CD14-positive monocyte (primary cell): ENCODE measurements at regions not wholly inside any gene's neighbourhood (a gene's known extent, or its start where the extent isn't known, plus 50 kb on each side); places are given as distances from the start of the nearest gene placed in this dataset.

Source experiments
- DNase-seq, 3 donors: peaks; one replicate each; pipeline ENCODE4 v3.0.0-alpha.2; 2011 to 2022
- H2AFZ ChIP-seq: 2 replicates; pipeline ENCODE4 v1.6.0; 2012; ENCODE audit warnings: mild to moderate bottlenecking, low read depth, low read length, inconsistent platforms; ENCODE audit not compliant: insufficient read depth, poor library complexity, severe bottlenecking
- H3K27ac ChIP-seq, 2 donors: 1 replicate in 1 of 2; 2 replicates in 1 of 2; pipeline ENCODE4 v1.5.1; 2012 to 2013; ENCODE audit warnings: low read length in 2 of 2, control low read depth in 1 of 2, inconsistent platforms in 1 of 2, low read depth in 1 of 2, mild to moderate bottlenecking in 1 of 2
- H3K27me3 ChIP-seq, 2 donors: one replicate each; pipeline versions ENCODE4 v1.6.0 to v1.6.1; 2011 to 2013; ENCODE audit warnings: low read length in 2 of 2; ENCODE audit not compliant: control insufficient read depth in 2 of 2, insufficient read depth in 2 of 2
- H3K36me3 ChIP-seq, 2 donors: replicated peaks in 1 of 2; 1 replicate in 1 of 2; 2 replicates in 1 of 2; pipeline versions ENCODE4 v1.5.1 to v1.6.1; 2012 to 2013; ENCODE audit warnings: low read length in 2 of 2, control low read depth in 1 of 2, inconsistent platforms in 1 of 2, mild to moderate bottlenecking in 1 of 2; ENCODE audit not compliant: insufficient read depth in 2 of 2, control insufficient read depth in 1 of 2
- H3K4me1 ChIP-seq, 2 donors: 1 replicate in 1 of 2; 2 replicates in 1 of 2; pipeline versions ENCODE4 v1.5.1 to v1.6.1; 2012 to 2013; ENCODE audit warnings: low read length in 2 of 2, control low read depth in 1 of 2, inconsistent platforms in 1 of 2, mild to moderate bottlenecking in 1 of 2, moderate library complexity in 1 of 2; ENCODE audit not compliant: insufficient read depth in 2 of 2, control insufficient read depth in 1 of 2
- H3K4me2 ChIP-seq: replicated peaks from 2 replicates; pipeline ENCODE3; 2012; ENCODE audit warnings: low read length, moderate library complexity, mild to moderate bottlenecking; ENCODE audit not compliant: poor library complexity, severe bottlenecking; ENCODE audit errors: extremely low read depth
- H3K4me3 ChIP-seq, 3 experiments: fragments of 200-600 bp in 1 of 3; sonication (generic) in 1 of 3; replicated peaks in 1 of 3; 1 replicate in 2 of 3; 2 replicates in 1 of 3; pipeline ENCODE4 v1.5.1; 2011 to 2013; ENCODE audit warnings: low read length in 3 of 3, mild to moderate bottlenecking in 3 of 3, control low read depth in 2 of 3, low read depth in 2 of 3, inconsistent platforms in 1 of 3, moderate library complexity in 1 of 3
- H3K79me2 ChIP-seq: 2 replicates; pipeline ENCODE4 v1.6.0; 2012; ENCODE audit warnings: mild to moderate bottlenecking, control low read depth, inconsistent platforms, low read length, moderate library complexity; ENCODE audit not compliant: insufficient read depth
- H3K9ac ChIP-seq: 2 replicates; pipeline ENCODE4 v1.6.0; 2017; ENCODE audit warnings: low read length, mild to moderate bottlenecking; ENCODE audit not compliant: insufficient read depth, poor library complexity, severe bottlenecking
- H3K9me3 ChIP-seq, 2 donors: replicated peaks in 1 of 2; 1 replicate in 1 of 2; 2 replicates in 1 of 2; pipeline versions ENCODE4 v1.5.1 to v1.6.1; 2012 to 2013; ENCODE audit warnings: low read length in 2 of 2, control low read depth in 1 of 2; ENCODE audit not compliant: control insufficient read depth in 1 of 2, insufficient read depth in 1 of 2
- H4K20me1 ChIP-seq: 2 replicates; pipeline ENCODE4 v1.6.0; 2012; ENCODE audit warnings: mild to moderate bottlenecking, low read length, control low read depth, moderate library complexity; ENCODE audit not compliant: insufficient read depth
- H3K27ac Mint-ChIP-seq, 7 donors: one replicate each; pipeline ENCODE4 v1.8.0; 2020; ENCODE audit warnings: mild to moderate bottlenecking in 7 of 7, mixed read lengths in 7 of 7, moderate library complexity in 6 of 7, inconsistent platforms in 2 of 7
- H3K27me3 Mint-ChIP-seq, 3 donors: one replicate each; pipeline ENCODE4 v1.8.0; 2021 to 2022; ENCODE audit warnings: low read depth in 3 of 3, mild to moderate bottlenecking in 3 of 3, mixed read lengths in 3 of 3, moderate library complexity in 3 of 3, inconsistent platforms in 1 of 3
- H3K36me3 Mint-ChIP-seq, 2 donors: one replicate each; pipeline ENCODE4 v1.8.0; 2020; ENCODE audit warnings: mixed read lengths in 2 of 2, inconsistent platforms in 1 of 2, mild to moderate bottlenecking in 1 of 2
- H3K4me1 Mint-ChIP-seq: one replicate; pipeline ENCODE4 v1.8.0; 2020; ENCODE audit warnings: mild to moderate bottlenecking, mixed read lengths
- H3K4me3 Mint-ChIP-seq, 2 donors: one replicate each; pipeline ENCODE4 v1.8.0; 2020; ENCODE audit warnings: mild to moderate bottlenecking in 2 of 2, mixed read lengths in 2 of 2, moderate library complexity in 1 of 2
- H3K9me3 Mint-ChIP-seq, 7 donors: one replicate each; pipeline ENCODE4 v1.8.0; 2020 to 2022; ENCODE audit warnings: mixed read lengths in 7 of 7, mild to moderate bottlenecking in 6 of 7, moderate library complexity in 6 of 7, inconsistent platforms in 2 of 7
- CTCF ChIP-seq: fragments of 200-600 bp; IDR thresholded peaks from one replicate; pipeline ENCODE4 v1.8.0; 2022; ENCODE audit warnings: antibody characterized with exemption, mild to moderate bottlenecking
- WGBS: methylation state at CpG from one replicate; pipeline ENCODE4 v1.1.5; 2013; ENCODE audit warnings: missing lambda C conversion rate; ENCODE audit not compliant: insufficient coverage; 5-methylcytosine and 5-hydroxymethylcytosine counted together
- intact Hi-C, 2 donors: fragments of 100-400 bp; cut with micrococcal nuclease; formaldehyde crosslinking; loops; one replicate each; pipeline versions ENCODE4 v1.15.0 to v1.15.1; 2023

DNA sequence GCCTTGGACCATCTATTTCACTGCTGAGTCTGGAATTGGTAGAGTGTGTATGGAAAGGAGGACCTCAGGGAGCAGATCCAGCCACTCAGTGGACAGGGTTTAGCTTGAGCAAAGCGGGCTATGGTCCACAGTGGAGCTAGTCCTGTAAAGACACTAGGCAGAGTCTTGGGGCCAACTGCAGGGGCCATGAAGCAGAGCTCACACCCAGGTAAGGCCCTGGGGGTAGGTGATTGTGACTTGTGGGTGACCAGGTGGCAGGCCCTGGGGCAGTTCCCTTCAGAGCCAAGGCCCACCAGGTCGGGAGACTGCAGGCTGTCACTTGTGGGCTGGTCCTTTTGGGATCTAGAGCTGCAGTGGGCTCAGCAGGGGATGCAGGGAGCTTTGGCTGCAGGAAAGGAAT is 80.8 kb upstream of the EPHB3 start:
- no peak overlapping the region for H3K27ac ChIP-seq
- H3K4me3 ChIP-seq, result no peak overlapping the region
- H3K79me2 ChIP-seq, result no peaks in the 10 kb centered on the region
- intact Hi-C loops, result no loop called here
- H2AFZ ChIP-seq, result no peak overlapping the region
- no peaks in the 10 kb centered on the region for H3K27me3 ChIP-seq
- H4K20me1 ChIP-seq, result no peaks in the 10 kb centered on the region
- DNase-seq, result no peak
- peaks cover 0 to 8% (median 0%) of the 10 kb centered on the region in 7 donors for H3K9me3 Mint-ChIP-seq
- TF ChIP-seq CTCF, result no peak
- H3K4me2 ChIP-seq, result no peak overlapping the region
- H3K9ac ChIP-seq, result no peak overlapping the region
- no peaks in the 10 kb centered on the region for H3K9me3 ChIP-seq
- 100% methylated on average over 2 of the region's 2 CpGs for WGBS
- peaks cover 6 to 16% of the 10 kb centered on the region in 2 donors for H3K4me1 ChIP-seq
- H3K4me3 Mint-ChIP-seq, result no peak overlapping the region
- H3K4me1 Mint-ChIP-seq, result peaks cover 11% of the 10 kb centered on the region
- H3K36me3 Mint-ChIP-seq, result no peaks in the 10 kb centered on the region
- no peaks in the 10 kb centered on the region for H3K36me3 ChIP-seq
- no peak overlapping the region for H3K27ac Mint-ChIP-seq
- peaks cover 0 to 8% (median 0%) of the 10 kb centered on the region in 3 donors for H3K27me3 Mint-ChIP-seq

- Histone ChIP-seq H2AFZ (no peak overlapping the region), H3K27me3 (no peaks in the 10 kb centered on the region), H4K20me1 (no peaks in the 10 kb centered on the region), H3K27ac (no peak overlapping the region), H3K4me2 (no peak overlapping the region), H3K4me3 (no peak overlapping the region), H3K9me3 (no peaks in the 10 kb centered on the region), H3K9ac (no peak overlapping the region), H3K4me1 (peaks cover 6 to 15% of the 10 kb centered on the region in 2 donors), H3K79me2 (no peaks in the 10 kb centered on the region), H3K36me3 (no peaks in the 10 kb centered on the region)
- DNase-seq, result no peak
- intact Hi-C loops, result no loop called here
- H3K4me3 Mint-ChIP-seq, result no peak overlapping the region
- peaks cover 0 to 8% (median 0%) of the 10 kb centered on the region in 7 donors for H3K9me3 Mint-ChIP-seq
- no peaks in the 10 kb centered on the region for H3K36me3 Mint-ChIP-seq
- no peak overlapping the region for H3K27ac Mint-ChIP-seq
- no peak for TF ChIP-seq CTCF
- 79% methylated on average over 3 of the region's 7 CpGs for WGBS
- peaks cover 11% of the 10 kb centered on the region for H3K4me1 Mint-ChIP-seq
- H3K27me3 Mint-ChIP-seq, result peaks cover 0 to 8% (median 0%) of the 10 kb centered on the region in 3 donors
These were observed 79.5 kb upstream of the EPHB3 start for GRCh38 chr3:184481984-184482671.
